GM23248 (cell line): ENCODE measurements at regions not wholly inside any gene's neighbourhood (a gene's known extent, or its start where the extent isn't known, plus 50 kb on each side); places are given as distances from the start of the nearest gene placed in this dataset.

Experiments
- EZH2 ChIP-seq: fragments of 200-600 bp; sonication (generic); IDR thresholded peaks from 2 replicates; pipeline ENCODE4 v1.6.1; 2018; ENCODE audit warnings: antibody characterized with exemption, mild to moderate bottlenecking; ENCODE audit not compliant: insufficient read depth, poor library complexity, severe bottlenecking
- EZH2phosphoT487 ChIP-seq: fragments of 200-600 bp; sonication (generic); IDR thresholded peaks from 2 replicates; pipeline ENCODE4 v1.6.1; 2018; ENCODE audit warnings: antibody characterized with exemption, moderate library complexity, mild to moderate bottlenecking, low read depth; ENCODE audit not compliant: insufficient read depth

- TF ChIP-seq EZH2phosphoT487 = no peak
- TF ChIP-seq EZH2 = no peak
These were observed 446.6 kb downstream of the ANKRD7 start for GRCh38 chr7:118671149-118671548.
